Cerebellar nuclear complex (tissue), 1 donor: ENCODE measurements at regions not wholly inside any gene's neighbourhood (a gene's known extent, or its start where the extent isn't known, plus 50 kb on each side); places are given as distances from the start of the nearest gene placed in this dataset.

ENCODE experiments used
- DNase-seq, 2 experiments: peaks; one replicate each; lab custom pipeline; 2025; lab: John Stamatoyannopoulos, UW

DNA sequence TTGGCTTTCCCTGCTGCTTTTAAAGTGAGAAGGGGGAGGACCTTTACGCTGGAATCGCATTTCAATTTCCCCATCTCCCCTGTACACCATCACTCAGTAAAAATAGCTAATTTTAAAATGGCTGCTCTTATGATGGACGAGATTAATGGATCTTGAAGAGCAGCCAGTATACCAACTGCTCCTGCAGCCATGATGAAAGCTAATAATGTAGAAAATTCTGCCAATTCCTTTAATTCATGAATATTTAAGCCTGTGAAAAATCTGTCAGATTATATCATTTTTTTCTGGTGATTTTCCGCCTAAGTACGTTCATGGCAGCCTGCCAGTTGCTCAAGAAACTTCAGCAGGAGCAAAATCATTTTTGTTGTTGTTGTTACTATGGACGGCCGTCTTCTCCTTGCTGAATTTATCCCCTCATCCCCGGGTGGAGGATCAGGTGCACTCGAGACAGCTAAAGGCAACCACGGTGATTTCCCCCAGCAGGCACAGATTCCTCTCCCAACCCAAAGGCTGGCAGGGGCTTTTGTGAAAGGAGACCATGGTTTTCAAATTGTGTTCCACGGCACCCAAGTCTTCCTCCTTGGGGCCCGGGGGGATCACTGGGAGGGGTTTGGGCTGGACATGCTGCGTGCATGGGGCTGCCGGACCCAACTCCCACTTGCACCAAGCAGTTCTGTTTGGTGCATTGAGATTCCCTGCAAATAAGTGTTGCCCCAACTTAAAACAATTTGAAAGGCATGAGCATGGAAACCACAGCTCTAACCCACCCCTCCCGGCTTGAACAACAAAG lies 289.6 kb downstream of the UACA start:
- no peak for DNase-seq

- no peak for DNase-seq
Measured at GRCh38 chr15:70471517-70471916, 291.8 kb downstream of the UACA start.

DNA sequence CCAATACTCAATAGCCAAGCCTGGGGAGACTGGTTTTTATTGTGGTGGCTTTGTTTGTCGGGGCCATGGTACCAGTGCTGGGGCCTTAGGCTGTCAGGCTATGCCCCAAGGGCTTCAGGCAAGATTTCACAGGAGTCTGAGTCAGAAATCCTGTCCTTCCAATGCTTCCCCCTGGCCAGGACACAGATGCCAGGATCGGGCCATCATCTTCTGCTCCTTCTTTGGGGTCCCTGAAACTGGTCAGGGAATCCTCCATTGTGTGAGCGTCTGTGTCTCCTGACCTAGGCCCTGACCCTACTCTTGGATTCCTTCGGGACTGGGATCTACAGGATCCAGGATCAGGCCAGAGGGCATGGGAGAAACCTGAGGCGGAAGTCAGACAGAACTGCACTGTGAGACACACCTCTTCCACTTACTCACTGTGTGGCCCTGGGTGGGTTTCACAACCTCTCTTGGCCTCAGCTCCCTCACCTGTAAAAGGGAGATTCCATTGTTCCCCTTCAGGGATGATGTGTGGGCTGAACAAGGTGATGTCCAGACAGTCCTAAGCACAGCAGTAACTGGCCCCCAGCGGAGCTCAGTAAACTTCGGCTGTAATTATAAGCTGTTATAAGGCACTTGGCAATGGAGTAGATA lies 292.7 kb downstream of the UACA start:
- DNase-seq, result no peak

GRCh38 chr15:70469651-70470555 lies 293.5 kb downstream of the UACA start:
- no peak for DNase-seq

DNA sequence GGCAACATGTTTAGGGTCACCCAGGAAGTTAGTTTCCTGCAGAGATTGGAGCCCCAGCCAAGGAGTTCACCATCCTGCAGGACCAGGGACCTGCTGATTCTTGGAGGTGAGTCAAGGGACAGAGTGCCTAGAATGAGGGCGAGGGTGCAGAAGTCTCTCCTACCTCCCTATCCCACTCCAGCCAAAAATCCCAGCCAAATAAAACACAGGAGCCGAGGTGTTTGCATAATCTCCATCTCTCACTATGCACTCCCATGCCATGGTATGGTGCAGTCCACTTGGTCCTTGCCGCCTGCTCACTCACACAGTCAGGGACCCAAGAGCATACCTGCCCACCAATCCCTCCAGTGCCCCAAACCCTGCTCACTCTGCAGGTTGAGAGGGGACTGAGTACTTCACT lies 294.2 kb downstream of the UACA start:
- DNase-seq, result no peak

DNA sequence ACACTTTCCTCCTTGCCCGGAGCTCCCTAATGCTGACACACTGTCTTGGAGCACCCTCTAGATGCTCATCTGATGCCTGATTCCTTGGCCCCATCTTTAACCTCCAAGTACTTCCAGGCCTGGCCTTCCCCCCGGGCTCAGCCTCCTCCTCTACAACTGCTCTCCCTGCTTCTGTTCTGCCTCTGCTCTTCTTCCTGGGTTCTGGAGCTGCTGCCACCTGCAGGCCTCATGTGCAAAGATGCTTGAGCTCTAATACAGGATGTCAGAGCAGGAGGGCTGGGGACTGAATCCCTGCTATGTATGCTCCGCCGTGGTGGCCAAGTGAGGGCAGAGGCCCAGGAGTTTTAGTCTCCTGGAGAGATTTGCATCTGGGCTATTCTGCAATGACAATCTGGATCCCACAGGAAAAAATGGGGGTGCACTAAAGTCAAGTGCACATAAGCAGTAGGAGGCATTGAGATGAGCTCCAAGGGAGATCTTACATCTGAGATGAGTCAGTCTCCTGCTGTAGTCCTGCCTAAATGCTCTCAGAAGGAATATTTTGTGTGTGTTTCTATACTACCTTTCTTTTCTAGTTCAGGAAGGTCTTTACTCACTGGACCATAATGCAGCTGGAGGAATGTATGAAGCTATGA lies 296.3 kb downstream of the UACA start:
- DNase-seq, result no peak

DNA sequence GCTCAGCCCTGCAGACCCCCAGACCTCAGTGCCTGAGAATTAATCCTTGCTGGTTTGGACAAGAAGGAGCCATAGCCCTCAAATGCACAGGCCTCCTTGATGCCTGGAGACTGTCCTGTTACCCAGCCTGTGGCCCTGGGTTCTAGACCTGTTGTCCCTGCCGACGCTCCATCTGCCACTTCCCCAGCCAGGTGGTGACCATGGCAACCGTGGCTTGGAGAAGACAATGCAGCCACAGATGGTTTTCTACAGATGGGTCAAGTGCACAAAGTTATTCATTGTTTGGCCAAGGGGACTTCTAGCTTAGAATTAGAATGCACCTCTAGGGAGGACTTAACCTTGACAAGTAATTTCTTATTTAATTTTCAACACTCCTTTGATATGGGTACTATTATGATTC lies 297.1 kb downstream of the UACA start:
- DNase-seq, result no peak

GRCh38 chr15:70465812-70466211 lies 297.5 kb downstream of the UACA start:
- DNase-seq, result no peak

DNA sequence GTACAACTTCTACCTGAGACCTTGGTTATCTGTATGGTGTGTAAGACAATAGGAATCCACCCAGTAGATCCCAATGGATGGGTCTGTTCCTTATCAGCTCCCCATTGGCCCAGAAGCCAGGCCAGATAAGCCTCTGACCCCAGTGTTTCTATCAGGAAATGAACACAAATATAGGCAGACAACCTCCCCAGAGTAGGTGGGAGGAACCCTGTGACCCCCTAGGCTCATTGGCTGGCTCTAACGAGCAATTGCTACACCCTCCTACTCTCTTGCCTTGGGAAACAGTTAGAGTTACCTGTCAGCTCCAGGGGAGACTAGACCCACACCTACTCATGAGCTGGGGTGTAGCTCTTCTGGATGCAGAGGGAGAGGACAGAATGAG lies 299.9 kb downstream of the UACA start:
- no peak for DNase-seq

- DNase-seq, result no peak
Measured at GRCh38 chr15:70461992-70462391, 301.4 kb downstream of the UACA start.

DNA sequence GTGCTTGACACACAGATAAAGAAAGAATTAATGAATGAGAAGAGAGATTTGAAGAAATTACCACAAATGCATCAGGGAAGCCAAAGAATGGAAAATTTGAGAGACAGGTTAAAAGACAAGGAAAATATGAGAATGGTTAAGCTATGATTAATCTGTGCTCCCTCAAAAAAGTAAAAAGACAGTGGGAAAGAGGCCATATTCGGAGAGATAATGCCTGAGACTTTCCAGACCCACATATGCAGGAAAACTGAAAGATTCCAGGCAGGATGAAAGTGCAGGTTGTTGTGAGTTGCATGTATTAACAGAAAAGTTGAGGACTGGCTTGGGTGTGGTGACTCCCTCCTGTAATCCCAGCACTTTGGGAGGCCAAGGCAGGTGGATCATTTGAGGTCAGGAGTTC lies 302.3 kb downstream of the UACA start:
- DNase-seq, result no peak

GRCh38 chr15:70459312-70459711 lies 304.0 kb downstream of the UACA start:
- DNase-seq, result no peak

GRCh38 chr15:70453766-70454165 lies 309.6 kb downstream of the UACA start:
- DNase-seq, result no peak

DNA sequence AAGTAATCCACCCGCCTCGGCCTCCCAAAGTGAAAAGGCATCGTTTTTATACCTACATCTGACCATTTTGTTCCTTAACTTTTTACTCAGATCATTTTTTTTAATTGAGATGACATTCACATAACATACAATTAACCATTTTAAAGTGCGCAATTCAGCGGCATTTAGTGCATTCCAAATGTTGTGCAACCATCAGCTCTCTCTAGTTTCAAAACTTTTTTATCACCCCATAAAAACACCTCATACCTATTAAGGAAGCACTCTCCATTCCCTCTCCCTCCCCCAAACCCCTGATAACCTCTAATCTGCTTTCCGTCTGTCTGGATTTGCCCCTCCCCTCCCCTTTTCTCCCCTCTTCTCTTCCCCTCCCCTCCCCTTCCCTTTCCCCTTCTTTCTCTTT lies 310.1 kb downstream of the UACA start:
- DNase-seq, result no peak

GRCh38 chr15:70451821-70452653 lies 311.3 kb downstream of the UACA start:
- DNase-seq, result no peak

DNA sequence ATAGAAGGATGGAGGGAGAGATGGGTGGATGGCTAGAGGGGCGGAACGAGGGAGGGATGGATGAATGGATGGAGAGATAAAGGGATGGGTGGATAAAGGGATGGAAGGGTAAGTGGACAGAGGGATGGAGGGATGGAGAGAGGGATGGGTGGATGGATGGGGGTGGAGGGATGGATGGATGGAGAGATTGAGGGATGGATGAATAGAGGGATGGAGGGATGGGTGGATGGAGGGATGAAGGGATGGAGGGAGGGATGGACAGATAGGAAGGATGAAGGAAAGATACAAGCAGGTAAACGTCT lies 313.3 kb downstream of the UACA start:
- no peak for DNase-seq

GRCh38 chr15:70449311-70450141 lies 313.8 kb downstream of the UACA start:
- DNase-seq, result no peak

- no peak for DNase-seq
Measured at GRCh38 chr15:70447928-70448698, 315.2 kb downstream of the UACA start.

GRCh38 chr15:70447521-70447920 lies 315.8 kb downstream of the UACA start:
- DNase-seq, result no peak

GRCh38 chr15:70447081-70447480 lies 316.3 kb downstream of the UACA start:
- DNase-seq, result no peak
